Fibroblast of lung (primary cell): ENCODE measurements at regions not wholly inside any gene's neighbourhood (a gene's known extent, or its start where the extent isn't known, plus 50 kb on each side); places are given as distances from the start of the nearest gene placed in this dataset.
A peak's percentile ranks its signal among the peaks of the same experiment; 100 is the strongest.

Source experiments
- DNase-seq, 2 donors: peaks; one replicate each; pipeline versions ENCODE4 v3.0.0 to v3.0.0-alpha.2; 2010; ENCODE audit warnings: low read depth in 2 of 2
- H2AFZ ChIP-seq: 2 replicates; pipeline ENCODE4 v1.5.1; 2012; ENCODE audit warnings: low read length, control low read depth, inconsistent platforms
- H3K27ac ChIP-seq: 2 replicates; pipeline ENCODE4 v1.5.1; 2011; ENCODE audit warnings: low read length, control low read depth; ENCODE audit not compliant: insufficient read depth
- H3K27me3 ChIP-seq: 2 replicates; pipeline ENCODE4 v1.5.1; 2011; ENCODE audit warnings: mild to moderate bottlenecking, low read length; ENCODE audit not compliant: control insufficient read depth, insufficient read depth
- H3K36me3 ChIP-seq: 2 replicates; pipeline ENCODE4 v1.5.1; 2011; ENCODE audit warnings: low read length; ENCODE audit not compliant: control insufficient read depth, insufficient read depth
- H3K4me1 ChIP-seq: 2 replicates; pipeline ENCODE4 v1.5.1; 2011; ENCODE audit warnings: low read length; ENCODE audit not compliant: control insufficient read depth, insufficient read depth; ENCODE audit errors: extremely low read depth
- H3K4me2 ChIP-seq: 2 replicates; pipeline ENCODE4 v1.5.1; 2011; ENCODE audit warnings: low read length, control low read depth; ENCODE audit not compliant: insufficient read depth; ENCODE audit errors: extremely low read depth
- H3K4me3 ChIP-seq, 4 experiments: fragments of 200-600 bp in 1 of 4; sonication (generic) in 1 of 4; replicated peaks in 1 of 4; 2 replicates each; pipeline ENCODE4 v1.5.1; 2011 to 2016; ENCODE audit warnings: low read length in 4 of 4, low read depth in 3 of 4, mild to moderate bottlenecking in 3 of 4, control low read depth in 2 of 4, inconsistent platforms in 1 of 4, mixed read lengths in 1 of 4; ENCODE audit not compliant: insufficient read depth in 1 of 4; ENCODE audit errors: control extremely low read depth in 1 of 4
- H3K79me2 ChIP-seq: 2 replicates; pipeline ENCODE4 v1.5.1; 2012; ENCODE audit warnings: mild to moderate bottlenecking, low read length, inconsistent platforms; ENCODE audit not compliant: control insufficient read depth, insufficient read depth
- H3K9ac ChIP-seq: 2 replicates; pipeline ENCODE4 v1.5.1; 2011; ENCODE audit warnings: mild to moderate bottlenecking, low read length, control low read depth; ENCODE audit not compliant: insufficient read depth
- H3K9me3 ChIP-seq: 2 replicates; pipeline ENCODE4 v1.5.1; 2012; ENCODE audit warnings: low read depth, low read length; ENCODE audit not compliant: control insufficient read depth, insufficient read depth
- H4K20me1 ChIP-seq: 2 replicates; pipeline ENCODE4 v1.5.1; 2011; ENCODE audit warnings: low read length; ENCODE audit not compliant: control insufficient read depth, insufficient read depth; ENCODE audit errors: extremely low read depth
- CTCF ChIP-seq, 2 donors: IDR thresholded peaks in 1 of 2; conservative IDR thresholded peaks in 1 of 2; 1 replicate in 1 of 2; 2 replicates in 1 of 2; pipeline ENCODE4 v1.5.1; 2011 to 2012; ENCODE audit warnings: low read length in 2 of 2, control low read depth in 1 of 2, inconsistent platforms in 1 of 2, low read depth in 1 of 2, mild to moderate bottlenecking in 1 of 2
- EZH2 ChIP-seq: IDR thresholded peaks from 2 replicates; pipeline ENCODE4 v1.5.1; 2012; ENCODE audit warnings: low read length, control low read depth, mild to moderate bottlenecking; ENCODE audit errors: missing control alignments

GRCh38 chr2:9752441-9753275 lies 90.6 kb upstream of the TAF1B start:
- peak overlapping the region; percentile 81 for H3K4me2 ChIP-seq
- H4K20me1 ChIP-seq = no peaks in the 10 kb centered on the region
- no peak overlapping the region for H3K9ac ChIP-seq
- H3K4me3 ChIP-seq = peak overlapping the region in 2 of 4 experiments; percentile 24 to 38
- peak overlapping the region; percentile 87 for H3K27ac ChIP-seq
- no peaks in the 10 kb centered on the region for H3K27me3 ChIP-seq
- H3K79me2 ChIP-seq = no peaks in the 10 kb centered on the region
- H3K4me1 ChIP-seq = peaks cover 23% of the 10 kb centered on the region
- peak; percentile 53 to 80 for DNase-seq
- peak overlapping the region; percentile 85 for H2AFZ ChIP-seq
- TF ChIP-seq EZH2 (no peak), CTCF (conservative IDR thresholded peaks at IDR 0.05 in 1 of 2, IDR thresholded peaks at IDR 0.05 in 1 of 2; ENCODE audit: low read depth in 1 of 2, low read length in 2 of 2) (no peak)
- H3K9me3 ChIP-seq = no peaks in the 10 kb centered on the region
- no peaks in the 10 kb centered on the region for H3K36me3 ChIP-seq

- Histone ChIP-seq H3K4me2 (peak overlapping the region; percentile 81), H2AFZ (peak overlapping the region; percentile 85), H3K4me1 (peaks cover 28% of the 10 kb centered on the region), H3K27ac (peak overlapping the region; percentile 87), H3K36me3 (no peaks in the 10 kb centered on the region), H3K4me3 (peak overlapping the region in 1 of 4 experiments; percentile 38), H3K9ac (peak overlapping the region; percentile 0), H3K9me3 (no peaks in the 10 kb centered on the region), H3K79me2 (no peaks in the 10 kb centered on the region), H3K27me3 (no peaks in the 10 kb centered on the region), H4K20me1 (no peaks in the 10 kb centered on the region)
- TF ChIP-seq CTCF (conservative IDR thresholded peaks at IDR 0.05 in 1 of 2, IDR thresholded peaks at IDR 0.05 in 1 of 2; ENCODE audit: low read depth in 1 of 2, low read length in 2 of 2) (no peak), EZH2 (no peak)
- peak; percentile 89 to 98 for DNase-seq
Measured at GRCh38 chr2:9753276-9753600, 90.0 kb upstream of the TAF1B start.

GRCh38 chr2:9753665-9754531 lies 89.4 kb upstream of the TAF1B start:
- H3K79me2 ChIP-seq = no peaks in the 10 kb centered on the region

More at GRCh38 chr2:9753665-9754531, 89.4 kb upstream of the TAF1B start:
- Histone ChIP-seq H2AFZ (peak overlapping the region; percentile 85), H3K9me3 (no peaks in the 10 kb centered on the region), H3K4me2 (peak overlapping the region; percentile 81), H3K27me3 (no peaks in the 10 kb centered on the region), H3K9ac (peak overlapping the region; percentile 0), H3K4me1 (peaks cover 29% of the 10 kb centered on the region), H4K20me1 (no peaks in the 10 kb centered on the region), H3K36me3 (no peaks in the 10 kb centered on the region), H3K4me3 (no peak overlapping the region), H3K27ac (peak overlapping the region; percentile 87)
- DNase-seq = no peak
- no peak for TF ChIP-seq EZH2
- no peak for TF ChIP-seq CTCF (conservative IDR thresholded peaks at IDR 0.05 in 1 of 2, IDR thresholded peaks at IDR 0.05 in 1 of 2; ENCODE audit: low read depth in 1 of 2, low read length in 2 of 2)
